ENCODE measurements at regions not wholly inside any gene's neighbourhood (a gene's known extent, or its start where the extent isn't known, plus 50 kb on each side); places are given as distances from the start of the nearest gene placed in this dataset.

DNA sequence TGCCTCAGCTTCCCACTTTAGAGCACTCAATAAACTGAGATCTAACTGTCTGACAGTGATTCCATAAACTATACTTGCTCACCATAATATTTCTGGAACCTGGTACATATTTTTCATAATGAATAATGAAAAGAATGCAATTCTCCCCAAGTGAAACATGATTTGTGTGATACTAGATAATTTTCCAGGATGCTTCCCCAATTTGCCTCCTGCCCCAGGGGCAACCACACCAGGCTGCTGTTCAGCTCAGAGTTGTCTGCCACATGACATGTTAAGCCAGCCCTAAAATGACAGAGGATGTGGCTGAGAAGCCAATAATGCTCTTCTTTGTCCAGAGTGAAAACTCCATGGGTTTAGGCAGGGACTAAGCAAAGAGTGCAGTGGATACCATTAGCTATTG lies 62.9 kb upstream of the SEZ6L start (continued):
- TF ChIP-seq ASH2L (IDR thresholded peaks at IDR 0.05; ENCODE audit: low read length) (no peak), POU5F1 (IDR thresholded peaks at IDR 0.05; ENCODE audit: low read depth, low read length) (no peak), KDM1A (IDR thresholded peaks at IDR 0.05; ENCODE audit: borderline replicate concordance, low read length) (no peak), TEAD4 (IDR thresholded peaks at IDR 0.05; ENCODE audit: low read depth, low read length) (no peak), ZNF274 (IDR thresholded peaks at IDR 0.05; ENCODE audit: borderline replicate concordance, extremely low read depth, low read length) (no peak)
- TF ChIP-seq, protein P1, sequence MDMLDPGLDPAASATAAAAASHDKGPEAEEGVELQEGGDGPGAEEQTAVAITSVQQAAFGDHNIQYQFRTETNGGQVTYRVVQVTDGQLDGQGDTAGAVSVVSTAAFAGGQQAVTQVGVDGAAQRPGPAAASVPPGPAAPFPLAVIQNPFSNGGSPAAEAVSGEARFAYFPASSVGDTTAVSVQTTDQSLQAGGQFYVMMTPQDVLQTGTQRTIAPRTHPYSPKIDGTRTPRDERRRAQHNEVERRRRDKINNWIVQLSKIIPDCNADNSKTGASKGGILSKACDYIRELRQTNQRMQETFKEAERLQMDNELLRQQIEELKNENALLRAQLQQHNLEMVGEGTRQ (IDR thresholded peaks at IDR 0.05; ENCODE audit: low read length): no peak
